Thoracic aorta (tissue), 2 donors: ENCODE measurements at regions not wholly inside any gene's neighbourhood (a gene's known extent, or its start where the extent isn't known, plus 50 kb on each side); places are given as distances from the start of the nearest gene placed in this dataset.

Experiments used
- ATAC-seq: fragments of 150-250 bp; one replicate; pipeline ENCODE4 v1.8.0; 2017; ENCODE audit warnings: low read depth; ENCODE audit not compliant: insufficient number of reproducible peaks, low FRiP score
- DNase-seq: peaks from one replicate; pipeline ENCODE4 v3.0.0-alpha.2; 2020; ENCODE audit warnings: low spot score
- H3K27ac ChIP-seq, 2 donors: fragments of 200-600 bp; sonication (generic); 1 replicate in 1 of 2; 2 replicates in 1 of 2; pipeline ENCODE4 v1.5.1; 2016; ENCODE audit warnings: mild to moderate bottlenecking in 2 of 2, moderate library complexity in 2 of 2
- H3K27me3 ChIP-seq: fragments of 200-600 bp; sonication (generic); replicated peaks from 2 replicates; pipeline ENCODE4 v1.6.0; 2016; ENCODE audit warnings: mild to moderate bottlenecking; ENCODE audit not compliant: insufficient read depth
- H3K36me3 ChIP-seq: fragments of 200-600 bp; sonication (generic); one replicate; pipeline ENCODE4 v1.5.1; 2016
- H3K4me1 ChIP-seq, 2 donors: fragments of 200-600 bp; sonication (generic); 1 replicate in 1 of 2; 2 replicates in 1 of 2; pipeline versions ENCODE4 v1.5.1 to v1.6.0; 2016; ENCODE audit warnings: low read depth in 2 of 2, mild to moderate bottlenecking in 1 of 2; ENCODE audit not compliant: control insufficient read depth in 1 of 2
- H3K4me3 ChIP-seq: fragments of 200-600 bp; sonication (generic); 2 replicates; pipeline ENCODE4 v1.5.1; 2016; ENCODE audit warnings: mild to moderate bottlenecking
- H3K9me3 ChIP-seq: fragments of 200-600 bp; sonication (generic); 2 replicates; pipeline ENCODE4 v1.5.1; 2016
- TF ChIP-seq, protein P1 (sequence below): fragments of 200-600 bp; sonication (generic); IDR thresholded peaks from one replicate; pipeline ENCODE4 v1.5.1; 2019; ENCODE audit warnings: antibody characterized with exemption

DNA sequence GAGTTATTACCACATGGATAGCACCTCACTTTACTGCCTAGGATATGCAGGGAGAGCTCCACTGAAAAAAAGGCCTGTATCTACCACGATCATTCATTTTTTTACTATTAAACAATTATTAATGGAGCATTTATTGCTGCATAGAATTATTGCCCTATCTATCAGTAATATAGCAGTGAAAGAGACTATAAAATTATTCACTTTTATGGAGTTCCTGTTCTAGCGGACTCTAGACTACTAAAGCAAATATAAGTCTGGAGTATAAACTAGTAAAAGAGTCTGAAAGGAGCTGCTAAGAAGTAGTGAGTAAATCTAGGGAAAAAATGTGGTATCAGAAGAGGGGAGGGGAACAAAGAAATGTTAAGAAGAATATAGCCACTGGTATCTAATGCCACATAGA lies 150.4 kb upstream of the CYLC2 start:
- TF ChIP-seq, protein P1, sequence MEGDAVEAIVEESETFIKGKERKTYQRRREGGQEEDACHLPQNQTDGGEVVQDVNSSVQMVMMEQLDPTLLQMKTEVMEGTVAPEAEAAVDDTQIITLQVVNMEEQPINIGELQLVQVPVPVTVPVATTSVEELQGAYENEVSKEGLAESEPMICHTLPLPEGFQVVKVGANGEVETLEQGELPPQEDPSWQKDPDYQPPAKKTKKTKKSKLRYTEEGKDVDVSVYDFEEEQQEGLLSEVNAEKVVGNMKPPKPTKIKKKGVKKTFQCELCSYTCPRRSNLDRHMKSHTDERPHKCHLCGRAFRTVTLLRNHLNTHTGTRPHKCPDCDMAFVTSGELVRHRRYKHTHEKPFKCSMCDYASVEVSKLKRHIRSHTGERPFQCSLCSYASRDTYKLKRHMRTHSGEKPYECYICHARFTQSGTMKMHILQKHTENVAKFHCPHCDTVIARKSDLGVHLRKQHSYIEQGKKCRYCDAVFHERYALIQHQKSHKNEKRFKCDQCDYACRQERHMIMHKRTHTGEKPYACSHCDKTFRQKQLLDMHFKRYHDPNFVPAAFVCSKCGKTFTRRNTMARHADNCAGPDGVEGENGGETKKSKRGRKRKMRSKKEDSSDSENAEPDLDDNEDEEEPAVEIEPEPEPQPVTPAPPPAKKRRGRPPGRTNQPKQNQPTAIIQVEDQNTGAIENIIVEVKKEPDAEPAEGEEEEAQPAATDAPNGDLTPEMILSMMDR, result no peak
- no peak for ATAC-seq
- no peak overlapping the region for H3K4me3 ChIP-seq

DNA sequence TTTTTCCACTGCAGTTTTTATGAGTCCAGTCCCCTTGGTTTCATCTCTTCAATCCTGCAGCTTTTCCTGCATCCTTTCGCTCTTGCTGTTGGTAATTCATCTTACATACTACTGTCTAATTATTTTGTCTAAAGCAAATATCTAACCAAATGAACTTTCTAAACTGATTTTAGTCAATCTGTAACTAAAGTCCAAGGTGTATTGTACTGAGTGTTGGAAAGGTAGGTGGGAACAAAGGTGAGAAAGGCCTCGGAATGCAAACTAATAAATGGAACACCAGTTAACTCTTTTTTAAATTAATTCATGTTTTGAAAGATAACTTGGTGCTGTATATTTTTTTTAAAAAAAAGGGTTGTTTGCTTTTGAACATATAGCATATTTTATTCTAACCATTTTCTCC lies 152.7 kb upstream of the CYLC2 start:
- Histone ChIP-seq H3K27me3 (no peaks in the 10 kb centered on the region), H3K4me1 (no peaks in the 10 kb centered on the region), H3K9me3 (no peaks in the 10 kb centered on the region), H3K36me3 (no peaks in the 10 kb centered on the region), H3K4me3 (no peak overlapping the region), H3K27ac (no peak overlapping the region)
- TF ChIP-seq, protein P1, result no peak
- no peak for DNase-seq
- ATAC-seq, result no peak

More for the DNA sequence above, 150.4 kb upstream of the CYLC2 start:
- H3K9me3 ChIP-seq, result no peaks in the 10 kb centered on the region
- H3K27ac ChIP-seq, result no peak overlapping the region
- H3K4me1 ChIP-seq, result no peaks in the 10 kb centered on the region
- no peaks in the 10 kb centered on the region for H3K27me3 ChIP-seq
- no peaks in the 10 kb centered on the region for H3K36me3 ChIP-seq
- no peak for DNase-seq

DNA sequence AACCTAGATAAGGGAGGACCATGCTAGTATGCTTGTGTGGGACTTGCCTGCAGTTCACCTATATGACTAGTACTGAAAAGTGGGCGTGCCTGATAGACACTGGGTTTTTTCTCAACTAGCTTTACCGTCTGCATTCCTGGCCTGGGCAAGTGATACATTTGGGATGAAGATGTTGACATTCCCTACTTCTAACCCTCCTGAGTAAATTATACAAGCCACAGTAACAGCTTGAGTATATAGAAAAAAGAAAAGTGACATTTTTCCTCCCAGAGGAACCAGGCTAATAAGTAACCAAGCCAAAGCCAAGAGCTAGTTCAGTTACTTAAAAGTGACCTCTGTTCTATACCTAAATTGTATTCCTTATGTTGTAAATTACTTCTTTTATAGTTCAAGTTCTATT lies 153.8 kb upstream of the CYLC2 start:
- Histone ChIP-seq H3K36me3 (no peaks in the 10 kb centered on the region), H3K4me3 (no peak overlapping the region), H3K27me3 (no peaks in the 10 kb centered on the region), H3K9me3 (no peaks in the 10 kb centered on the region), H3K4me1 (no peaks in the 10 kb centered on the region), H3K27ac (no peak overlapping the region)
- DNase-seq, result no peak
- TF ChIP-seq, protein P1, result no peak
- ATAC-seq, result no peak

DNA sequence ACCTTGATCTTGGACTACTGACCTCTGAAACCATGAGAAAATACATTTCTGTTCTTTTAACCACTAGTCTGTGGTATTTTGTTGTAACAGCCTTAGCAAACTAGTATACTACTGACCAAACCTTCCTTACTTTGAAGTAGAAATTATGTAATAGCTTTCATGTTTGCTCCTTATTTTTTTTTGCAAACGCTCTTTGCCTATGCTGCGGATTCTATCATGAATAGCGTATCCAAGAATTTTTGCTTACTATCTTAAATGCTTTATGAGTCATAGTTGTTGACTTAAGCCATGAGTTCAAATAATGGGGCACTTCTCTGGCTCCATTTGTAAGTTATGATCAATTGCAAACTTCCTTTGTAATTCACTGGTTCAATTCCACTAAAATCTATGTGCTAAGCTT lies 154.8 kb upstream of the CYLC2 start:
- Histone ChIP-seq H3K36me3 (no peaks in the 10 kb centered on the region), H3K9me3 (no peaks in the 10 kb centered on the region), H3K4me3 (no peak overlapping the region), H3K27me3 (no peaks in the 10 kb centered on the region), H3K4me1 (no peaks in the 10 kb centered on the region), H3K27ac (no peak overlapping the region)
- no peak for ATAC-seq
- no peak for DNase-seq
- TF ChIP-seq, protein P1, result no peak

DNA sequence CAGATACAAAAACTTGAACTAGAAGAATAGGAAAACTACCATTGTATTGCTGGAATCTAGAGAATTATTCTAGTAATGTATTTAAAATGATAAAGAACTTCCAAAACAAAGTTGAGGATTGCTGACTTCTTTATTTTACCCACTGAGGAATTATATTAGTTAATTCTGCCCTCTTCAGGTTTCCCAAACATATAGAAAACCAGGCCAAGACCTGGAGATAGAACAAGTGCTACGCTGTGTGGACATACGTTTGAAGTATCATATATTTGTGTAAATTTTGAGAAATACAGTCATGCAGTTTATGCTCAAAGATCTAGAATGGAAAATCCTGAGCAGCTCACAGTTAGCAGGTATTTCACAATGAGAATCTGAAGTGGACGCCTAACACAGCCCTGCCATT lies 162.3 kb upstream of the CYLC2 start:
- TF ChIP-seq, protein P1, result no peak
- Histone ChIP-seq H3K36me3 (no peaks in the 10 kb centered on the region), H3K4me1 (no peaks in the 10 kb centered on the region), H3K9me3 (no peaks in the 10 kb centered on the region), H3K27me3 (no peaks in the 10 kb centered on the region), H3K4me3 (no peak overlapping the region), H3K27ac (no peak overlapping the region)
- no peak for DNase-seq
- no peak for ATAC-seq
